D721Med (cell line): ENCODE measurements at regions not wholly inside any gene's neighbourhood (a gene's known extent, or its start where the extent isn't known, plus 50 kb on each side); places are given as distances from the start of the nearest gene placed in this dataset.
"Not testable (repeated sequence)": the region's sequence is repeated elsewhere in the genome, so short reads cannot be mapped to it uniquely, and the experiment has no call there.

ENCODE experiments used
- DNase-seq: peaks from one replicate; pipeline ENCODE4 v3.0.0; 2011; ENCODE audit warnings: low spot score; ENCODE audit not compliant: insufficient read length
- FAIRE-seq: peaks from 2 replicates; lab custom pipeline; 2011; peaks lifted over from hg19 to GRCh38; lab: Jason Lieb, UNC
- CTCF ChIP-seq: IDR thresholded peaks from 2 replicates; pipeline ENCODE4 v1.5.1; 2012; ENCODE audit warnings: mild to moderate bottlenecking, control low read depth; ENCODE audit not compliant: insufficient read depth; ENCODE audit errors: missing control alignments

- FAIRE-seq = no peak
- DNase-seq = no peak
- TF ChIP-seq CTCF = no peak
Observed at GRCh38 chr11:44387415-44387814, 77.5 kb upstream of the ALX4 start.

- TF ChIP-seq CTCF = no peak
- FAIRE-seq (no peak), DNase-seq (no peak)
Observed at GRCh38 chr11:44387825-44388224, 77.9 kb upstream of the ALX4 start.

- TF ChIP-seq CTCF = no peak
- DNase-seq = no peak
- no peak for FAIRE-seq
Observed at GRCh38 chr11:44388828-44389657, 79.1 kb upstream of the ALX4 start.

- FAIRE-seq = no peak
- DNase-seq = no peak
- no peak for TF ChIP-seq CTCF
Observed at GRCh38 chr11:44389963-44390605, 80.1 kb upstream of the ALX4 start.

- DNase-seq, FAIRE-seq: not testable (repeated sequence)
Observed at GRCh38 chr11:44391004-44391403, 81.1 kb upstream of the ALX4 start.

- FAIRE-seq, DNase-seq: not testable (repeated sequence)
Observed at GRCh38 chr11:44396746-44397145, 86.8 kb upstream of the ALX4 start.

GRCh38 chr11:44397586-44398178, 87.7 kb upstream of the ALX4 start:
- DNase-seq = no peak
- TF ChIP-seq CTCF = no peak
- no peak for FAIRE-seq
